ENCODE measurements at regions not wholly inside any gene's neighbourhood (a gene's known extent, or its start where the extent isn't known, plus 50 kb on each side); places are given as distances from the start of the nearest gene placed in this dataset.

- Mint-ChIP-seq H3K27ac (no peak overlapping the region), H3K4me3 (no peak overlapping the region), H3K27me3 (ENCODE audit: insufficient read depth) (peaks cover 10% of the 10 kb centered on the region), H3K36me3 (ENCODE audit: low read depth) (no peaks in the 10 kb centered on the region), H3K4me1 (ENCODE audit: low read depth) (peaks cover 8% of the 10 kb centered on the region), H3K9me3 (no peaks in the 10 kb centered on the region)
- no peak for DNase-seq (ENCODE audit: low spot score)
- intact Hi-C loops (cut with micrococcal nuclease), result no loop called here
Observed at GRCh38 chr10:117681104-117681503, 138.6 kb downstream of the EMX2 start.

GRCh38 chr10:117684046-117684610 lies 141.6 kb downstream of the EMX2 start:
- H3K4me1 Mint-ChIP-seq (ENCODE audit: low read depth), result no peaks in the 10 kb centered on the region
- intact Hi-C loops (cut with micrococcal nuclease), result no loop called here
- H3K27me3 Mint-ChIP-seq (ENCODE audit: insufficient read depth), result peaks cover 7% of the 10 kb centered on the region
- no peaks in the 10 kb centered on the region for H3K9me3 Mint-ChIP-seq
- no peak overlapping the region for H3K27ac Mint-ChIP-seq
- DNase-seq (ENCODE audit: low spot score), result no peak
- no peak overlapping the region for H3K4me3 Mint-ChIP-seq
- H3K36me3 Mint-ChIP-seq (ENCODE audit: low read depth), result no peaks in the 10 kb centered on the region

- Mint-ChIP-seq H3K27me3 (ENCODE audit: insufficient read depth) (peaks cover 11% of the 10 kb centered on the region), H3K27ac (no peak overlapping the region), H3K36me3 (ENCODE audit: low read depth) (no peaks in the 10 kb centered on the region), H3K9me3 (no peaks in the 10 kb centered on the region), H3K4me1 (ENCODE audit: low read depth) (no peaks in the 10 kb centered on the region), H3K4me3 (no peak overlapping the region)
- DNase-seq (ENCODE audit: low spot score), result no peak
- intact Hi-C loops (cut with micrococcal nuclease), result no loop called here
Observed at GRCh38 chr10:117684672-117685211, 142.2 kb downstream of the EMX2 start.

- H3K4me3 Mint-ChIP-seq, result no peak overlapping the region
- H3K36me3 Mint-ChIP-seq (ENCODE audit: low read depth), result no peaks in the 10 kb centered on the region
- H3K9me3 Mint-ChIP-seq, result no peaks in the 10 kb centered on the region
- H3K4me1 Mint-ChIP-seq (ENCODE audit: low read depth), result no peaks in the 10 kb centered on the region
- intact Hi-C loops (cut with micrococcal nuclease), result no loop called here
- H3K27ac Mint-ChIP-seq, result no peak overlapping the region
- H3K27me3 Mint-ChIP-seq (ENCODE audit: insufficient read depth), result peaks cover 13% of the 10 kb centered on the region
- DNase-seq (ENCODE audit: low spot score), result no peak
Observed at GRCh38 chr10:117685431-117685830, 142.9 kb downstream of the EMX2 start.

GRCh38 chr10:117686606-117687005 lies 144.1 kb downstream of the EMX2 start:
- Mint-ChIP-seq H3K9me3 (no peaks in the 10 kb centered on the region), H3K27me3 (ENCODE audit: insufficient read depth) (peaks cover 13% of the 10 kb centered on the region), H3K27ac (no peak overlapping the region), H3K36me3 (ENCODE audit: low read depth) (no peaks in the 10 kb centered on the region), H3K4me1 (ENCODE audit: low read depth) (no peaks in the 10 kb centered on the region), H3K4me3 (no peak overlapping the region)
- intact Hi-C loops (cut with micrococcal nuclease), result no loop called here
- DNase-seq (ENCODE audit: low spot score), result no peak

- Mint-ChIP-seq H3K4me1 (ENCODE audit: low read depth) (no peaks in the 10 kb centered on the region), H3K36me3 (ENCODE audit: low read depth) (no peaks in the 10 kb centered on the region), H3K27ac (no peak overlapping the region), H3K27me3 (ENCODE audit: insufficient read depth) (peaks cover 21% of the 10 kb centered on the region), H3K4me3 (no peak overlapping the region), H3K9me3 (no peaks in the 10 kb centered on the region)
- DNase-seq (ENCODE audit: low spot score), result no peak
- intact Hi-C loops (cut with micrococcal nuclease), result no loop called here
Observed at GRCh38 chr10:117688358-117688757, 145.8 kb downstream of the EMX2 start.

- no peak overlapping the region for H3K27ac Mint-ChIP-seq
- intact Hi-C loops (cut with micrococcal nuclease), result no loop called here
- H3K4me1 Mint-ChIP-seq (ENCODE audit: low read depth), result no peaks in the 10 kb centered on the region
- no peaks in the 10 kb centered on the region for H3K9me3 Mint-ChIP-seq
- peaks cover 21% of the 10 kb centered on the region for H3K27me3 Mint-ChIP-seq (ENCODE audit: insufficient read depth)
- DNase-seq (ENCODE audit: low spot score), result no peak
- H3K4me3 Mint-ChIP-seq, result no peak overlapping the region
- H3K36me3 Mint-ChIP-seq (ENCODE audit: low read depth), result no peaks in the 10 kb centered on the region
Observed at GRCh38 chr10:117689566-117689965, 147.0 kb downstream of the EMX2 start.

GRCh38 chr10:117690359-117690758 lies 147.8 kb downstream of the EMX2 start:
- DNase-seq (ENCODE audit: low spot score), result no peak
- H3K27ac Mint-ChIP-seq, result no peak overlapping the region
- no peak overlapping the region for H3K4me3 Mint-ChIP-seq
- peaks cover 21% of the 10 kb centered on the region for H3K27me3 Mint-ChIP-seq (ENCODE audit: insufficient read depth)
- H3K9me3 Mint-ChIP-seq, result no peaks in the 10 kb centered on the region
- no peaks in the 10 kb centered on the region for H3K36me3 Mint-ChIP-seq (ENCODE audit: low read depth)
- intact Hi-C loops (cut with micrococcal nuclease), result no loop called here
- no peaks in the 10 kb centered on the region for H3K4me1 Mint-ChIP-seq (ENCODE audit: low read depth)

- no peak for DNase-seq (ENCODE audit: low spot score)
- no peaks in the 10 kb centered on the region for H3K9me3 Mint-ChIP-seq
- H3K36me3 Mint-ChIP-seq (ENCODE audit: low read depth), result no peaks in the 10 kb centered on the region
- intact Hi-C loops (cut with micrococcal nuclease), result loop anchor here (2.0 kb wide), 1 partner anchor 37 kb away; no protein-coding TSS in a partner anchor
- no peak overlapping the region for H3K4me3 Mint-ChIP-seq
- H3K27me3 Mint-ChIP-seq (ENCODE audit: insufficient read depth), result peaks cover 14% of the 10 kb centered on the region
- H3K4me1 Mint-ChIP-seq (ENCODE audit: low read depth), result no peaks in the 10 kb centered on the region
- H3K27ac Mint-ChIP-seq, result no peak overlapping the region
Observed at GRCh38 chr10:117694190-117694589, 151.6 kb downstream of the EMX2 start.

- peaks cover 9% of the 10 kb centered on the region for H3K27me3 Mint-ChIP-seq (ENCODE audit: insufficient read depth)
Observed at GRCh38 chr10:117697402-117697801, 154.9 kb downstream of the EMX2 start.

GRCh38 chr10:117698809-117699208 lies 156.3 kb downstream of the EMX2 start:
- DNase-seq (ENCODE audit: low spot score), result no peak
- no peaks in the 10 kb centered on the region for H3K36me3 Mint-ChIP-seq (ENCODE audit: low read depth)
- H3K4me1 Mint-ChIP-seq (ENCODE audit: low read depth), result no peaks in the 10 kb centered on the region
- H3K27me3 Mint-ChIP-seq (ENCODE audit: insufficient read depth), result peaks cover 10% of the 10 kb centered on the region
- H3K27ac Mint-ChIP-seq, result no peak overlapping the region
- intact Hi-C loops (cut with micrococcal nuclease), result no loop called here
- no peak overlapping the region for H3K4me3 Mint-ChIP-seq
- H3K9me3 Mint-ChIP-seq, result no peaks in the 10 kb centered on the region

More at GRCh38 chr10:117697402-117697801, 154.9 kb downstream of the EMX2 start:
- intact Hi-C loops (cut with micrococcal nuclease), result no loop called here
- no peaks in the 10 kb centered on the region for H3K9me3 Mint-ChIP-seq
- DNase-seq (ENCODE audit: low spot score), result no peak
- H3K36me3 Mint-ChIP-seq (ENCODE audit: low read depth), result no peaks in the 10 kb centered on the region
- no peak overlapping the region for H3K4me3 Mint-ChIP-seq
- no peak overlapping the region for H3K27ac Mint-ChIP-seq
- H3K4me1 Mint-ChIP-seq (ENCODE audit: low read depth), result no peaks in the 10 kb centered on the region

GRCh38 chr10:117699436-117700075 lies 157.0 kb downstream of the EMX2 start:
- Mint-ChIP-seq H3K27me3 (ENCODE audit: insufficient read depth) (peaks cover 10% of the 10 kb centered on the region), H3K9me3 (no peaks in the 10 kb centered on the region)
- intact Hi-C loops (cut with micrococcal nuclease), result no loop called here

GRCh38 chr10:117710181-117710798 lies 167.7 kb downstream of the EMX2 start:
- intact Hi-C loops (cut with micrococcal nuclease), result no loop called here
- no peak for DNase-seq (ENCODE audit: low spot score)
- Mint-ChIP-seq H3K4me1 (ENCODE audit: low read depth) (no peaks in the 10 kb centered on the region), H3K27me3 (ENCODE audit: insufficient read depth) (peaks cover 9% of the 10 kb centered on the region), H3K9me3 (no peaks in the 10 kb centered on the region), H3K4me3 (no peak overlapping the region), H3K36me3 (ENCODE audit: low read depth) (no peaks in the 10 kb centered on the region), H3K27ac (no peak overlapping the region)

More at GRCh38 chr10:117699436-117700075, 157.0 kb downstream of the EMX2 start:
- Mint-ChIP-seq H3K4me3 (no peak overlapping the region), H3K27ac (no peak overlapping the region), H3K36me3 (ENCODE audit: low read depth) (no peaks in the 10 kb centered on the region), H3K4me1 (ENCODE audit: low read depth) (no peaks in the 10 kb centered on the region)
- no peak for DNase-seq (ENCODE audit: low spot score)

Data from activated T-helper 1 cell treated with anti-CD3 and anti-CD28 coated beads, Interleukin-12 subunit alpha, Interleukin-12 subunit beta, Interleukin-2, Interleukin-4 antibody, amounts not matched to agents 30 ng/mL and 10 ng/mL and 1 ng/mL, durations not matched to agents 14 hours and 24 hours and 36 hours (primary cell).